Keratinocyte (primary cell): ENCODE measurements at regions not wholly inside any gene's neighbourhood (a gene's known extent, or its start where the extent isn't known, plus 50 kb on each side); places are given as distances from the start of the nearest gene placed in this dataset.

Experiments
- DNase-seq: peaks from one replicate; pipeline ENCODE4 v3.0.0-alpha.2; 2011; ENCODE audit warnings: low read depth, missing footprints, low spot score
- FAIRE-seq: peaks from 2 replicates; lab custom pipeline; 2011; peaks lifted over from hg19 to GRCh38; lab: Jason Lieb, UNC
- H2AFZ ChIP-seq: 2 replicates; pipeline ENCODE4 v1.6.0; 2012; ENCODE audit warnings: low read length, control low read depth, inconsistent platforms; ENCODE audit not compliant: control insufficient read depth
- H3K27ac ChIP-seq: 2 replicates; pipeline ENCODE4 v1.5.1; 2011; ENCODE audit warnings: low read length; ENCODE audit not compliant: control insufficient read depth, insufficient read depth
- H3K27me3 ChIP-seq: 3 replicates; pipeline ENCODE4 v1.6.0; 2011; ENCODE audit warnings: low read length; ENCODE audit not compliant: control insufficient read depth, insufficient read depth; ENCODE audit errors: extremely low read depth
- H3K36me3 ChIP-seq, 2 experiments: 2 replicates in 1 of 2; 3 replicates in 1 of 2; pipeline ENCODE4 v1.5.1; 2011; ENCODE audit warnings: low read length in 2 of 2, mild to moderate bottlenecking in 1 of 2; ENCODE audit not compliant: control insufficient read depth in 2 of 2, insufficient read depth in 2 of 2; ENCODE audit errors: extremely low read depth in 1 of 2
- H3K4me1 ChIP-seq: 3 replicates; pipeline ENCODE4 v1.5.1; 2011; ENCODE audit warnings: low read length; ENCODE audit not compliant: control insufficient read depth, insufficient read depth; ENCODE audit errors: extremely low read depth
- H3K4me2 ChIP-seq: 3 replicates; pipeline ENCODE4 v1.6.0; 2011; ENCODE audit warnings: low read depth, low read length; ENCODE audit not compliant: control insufficient read depth, insufficient read depth; ENCODE audit errors: extremely low read depth
- H3K4me3 ChIP-seq, 3 experiments: fragments of 200-600 bp in 1 of 3; sonication (generic) in 1 of 3; 2 replicates in 2 of 3; 3 replicates in 1 of 3; pipeline ENCODE4 v1.5.1; 2011 to 2016; ENCODE audit warnings: low read length in 3 of 3, mild to moderate bottlenecking in 3 of 3, control low read depth in 2 of 3, inconsistent platforms in 1 of 3, low read depth in 1 of 3, mixed read lengths in 1 of 3, mixed run types in 1 of 3, moderate library complexity in 1 of 3; ENCODE audit not compliant: control insufficient read depth in 2 of 3, insufficient read depth in 2 of 3; ENCODE audit errors: extremely low read depth in 1 of 3
- H3K79me2 ChIP-seq: 2 replicates; pipeline ENCODE4 v1.6.0; 2012; ENCODE audit warnings: low read length; ENCODE audit not compliant: control insufficient read depth, insufficient read depth
- H3K9ac ChIP-seq: 3 replicates; pipeline ENCODE4 v1.6.0; 2011; ENCODE audit warnings: low read length; ENCODE audit not compliant: control insufficient read depth, insufficient read depth; ENCODE audit errors: extremely low read depth
- H3K9me1 ChIP-seq: 3 replicates; pipeline ENCODE4 v1.6.0; 2011; ENCODE audit warnings: low read length; ENCODE audit not compliant: control insufficient read depth, insufficient read depth; ENCODE audit errors: extremely low read depth
- H3K9me3 ChIP-seq: 2 replicates; pipeline ENCODE4 v1.5.1; 2012; ENCODE audit warnings: low read depth, low read length; ENCODE audit not compliant: control insufficient read depth
- H4K20me1 ChIP-seq: 3 replicates; pipeline ENCODE4 v1.6.0; 2011; ENCODE audit warnings: low read length; ENCODE audit not compliant: control insufficient read depth, insufficient read depth; ENCODE audit errors: extremely low read depth
- CTCF ChIP-seq, 3 experiments: IDR thresholded peaks in 1 of 3; conservative IDR thresholded peaks in 1 of 3; optimal IDR thresholded peaks in 1 of 3; 2 replicates in 2 of 3; 3 replicates in 1 of 3; pipeline versions ENCODE3 to v1.5.1; 2011; ENCODE audit warnings: low read length in 3 of 3, mild to moderate bottlenecking in 3 of 3, moderate library complexity in 2 of 3, control low read depth in 1 of 3, inconsistent platforms in 1 of 3; ENCODE audit not compliant: insufficient read depth in 2 of 3; ENCODE audit errors: extremely low read depth in 1 of 3
- EZH2 ChIP-seq: IDR thresholded peaks from one replicate; pipeline ENCODE4 v1.6.1; 2012; ENCODE audit warnings: inconsistent platforms, mild to moderate bottlenecking, low read length, moderate library complexity
- dilution Hi-C: fragments of 300-500 bp; cut with MboI; formaldehyde crosslinking; loops from one replicate; pipeline ENCODE4 v1.7.0; 2020; ENCODE audit warnings: low sequenced_read_pairs; ENCODE audit not compliant: extremely low pct_ligation_motif_present

- Histone ChIP-seq H3K4me3 (no peak overlapping the region), H3K9ac (no peak overlapping the region), H3K9me1 (no peaks in the 10 kb centered on the region), H3K79me2 (no peaks in the 10 kb centered on the region), H3K4me1 (no peaks in the 10 kb centered on the region), H3K27ac (no peak overlapping the region), H4K20me1 (no peaks in the 10 kb centered on the region), H3K9me3 (no peaks in the 10 kb centered on the region), H3K4me2 (no peak overlapping the region), H3K27me3 (no peaks in the 10 kb centered on the region), H2AFZ (no peak overlapping the region), H3K36me3 (no peaks in the 10 kb centered on the region)
- TF ChIP-seq EZH2 = no peak
- no peak for TF ChIP-seq CTCF (optimal IDR thresholded peaks at IDR 0.05 in 1 of 3, IDR thresholded peaks at IDR 0.05 in 1 of 3, conservative IDR thresholded peaks at IDR 0.05 in 1 of 3; ENCODE audit: extremely low read depth in 1 of 3, insufficient read depth in 2 of 3, low read length in 3 of 3)
- no peak for FAIRE-seq
- no peak for DNase-seq
- dilution Hi-C loops = no loop called here
Observed at GRCh38 chr3:162538491-162538890, 1041.9 kb downstream of the OTOL1 start.

GRCh38 chr3:162538906-162539305, 1042.3 kb downstream of the OTOL1 start:
- Histone ChIP-seq H3K9ac (no peak overlapping the region), H3K9me3 (no peaks in the 10 kb centered on the region), H3K27ac (no peak overlapping the region), H3K36me3 (no peaks in the 10 kb centered on the region), H3K4me2 (no peak overlapping the region), H3K4me3 (no peak overlapping the region), H3K9me1 (no peaks in the 10 kb centered on the region), H2AFZ (no peak overlapping the region), H4K20me1 (no peaks in the 10 kb centered on the region), H3K79me2 (no peaks in the 10 kb centered on the region), H3K4me1 (no peaks in the 10 kb centered on the region), H3K27me3 (no peaks in the 10 kb centered on the region)
- FAIRE-seq = no peak
- no peak for DNase-seq
- no peak for TF ChIP-seq CTCF (optimal IDR thresholded peaks at IDR 0.05 in 1 of 3, IDR thresholded peaks at IDR 0.05 in 1 of 3, conservative IDR thresholded peaks at IDR 0.05 in 1 of 3; ENCODE audit: extremely low read depth in 1 of 3, insufficient read depth in 2 of 3, low read length in 3 of 3)
- no peak for TF ChIP-seq EZH2
- dilution Hi-C loops = no loop called here
